ENCODE measurements at regions not wholly inside any gene's neighbourhood (a gene's known extent, or its start where the extent isn't known, plus 50 kb on each side); places are given as distances from the start of the nearest gene placed in this dataset.

DNA sequence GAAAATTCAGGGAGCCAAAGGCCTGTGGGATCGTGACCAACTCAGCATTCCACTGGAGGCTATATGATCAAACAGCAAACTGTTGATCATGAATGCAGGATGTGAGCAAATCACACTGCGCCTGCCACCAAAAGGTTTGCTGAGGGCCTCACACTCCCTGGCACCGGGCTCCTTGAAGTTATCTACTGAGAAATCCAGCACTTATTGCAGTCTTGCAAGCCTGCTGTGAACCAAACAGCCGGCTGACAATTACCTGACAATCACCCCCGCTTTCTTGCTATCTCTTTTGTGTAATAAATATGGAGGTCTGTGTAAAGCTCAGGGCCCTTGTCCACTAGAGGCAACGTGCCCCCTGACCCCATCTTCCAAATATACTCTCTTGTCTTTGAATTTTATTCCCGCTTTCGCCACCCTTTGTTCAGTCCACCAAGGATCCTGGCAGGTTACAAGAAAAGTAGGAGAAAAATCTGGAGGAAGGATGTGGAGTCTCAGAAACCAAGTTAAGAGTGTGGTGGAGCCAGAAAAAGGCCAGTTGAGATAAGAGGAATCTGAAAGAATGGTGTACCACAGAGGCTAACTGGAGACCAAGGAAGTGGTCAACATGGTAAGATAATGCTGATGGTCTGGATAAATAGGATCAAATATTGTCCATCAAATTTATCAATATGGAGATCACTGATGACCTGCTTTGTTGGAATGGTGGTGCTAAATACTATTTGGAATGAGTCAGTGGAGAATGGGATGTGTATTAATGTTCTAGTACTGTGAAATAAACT, 229.2 kb downstream of the ALX1 start:
- DNase-seq (ENCODE audit: low read depth) = no peak

DNA sequence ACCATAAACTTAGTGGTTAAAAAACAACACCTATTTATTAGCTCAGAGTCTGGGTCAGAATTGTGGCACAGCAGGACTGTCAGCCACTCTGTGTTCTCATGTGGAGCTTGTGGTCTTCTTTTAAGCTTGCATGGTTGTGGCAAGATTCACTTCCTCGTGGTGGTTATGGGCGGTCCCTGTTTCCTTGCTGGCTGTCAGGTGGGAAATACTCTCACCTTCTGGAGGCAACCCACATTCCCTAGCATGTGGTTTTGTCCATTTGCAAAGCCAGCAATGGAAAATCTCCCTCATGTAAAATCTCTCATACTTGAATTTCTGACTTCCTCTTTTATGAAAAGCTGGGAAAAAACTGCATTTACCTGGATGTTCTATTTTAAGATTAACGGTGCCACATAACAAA, 229.8 kb downstream of the ALX1 start:
- no peak for DNase-seq (ENCODE audit: low read depth)

DNA sequence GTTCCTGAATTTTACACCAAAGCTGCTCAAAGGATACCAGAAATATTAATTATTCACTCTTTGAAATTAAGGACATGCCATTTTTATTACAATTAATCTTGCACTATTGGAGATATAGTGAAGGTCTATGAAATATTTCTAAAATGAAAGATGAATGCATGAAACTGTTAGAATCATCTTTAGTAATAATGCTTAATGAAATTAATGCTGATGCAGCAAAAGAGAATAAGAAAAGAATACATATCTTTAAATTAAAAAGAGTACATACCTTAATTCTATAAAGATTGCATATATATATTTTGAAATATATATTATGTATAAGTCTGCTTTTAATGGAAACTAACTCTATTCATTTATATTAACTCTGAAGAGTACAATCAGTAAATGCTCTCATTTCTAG, 236.0 kb downstream of the ALX1 start:
- no peak for DNase-seq (ENCODE audit: low read depth)

DNA sequence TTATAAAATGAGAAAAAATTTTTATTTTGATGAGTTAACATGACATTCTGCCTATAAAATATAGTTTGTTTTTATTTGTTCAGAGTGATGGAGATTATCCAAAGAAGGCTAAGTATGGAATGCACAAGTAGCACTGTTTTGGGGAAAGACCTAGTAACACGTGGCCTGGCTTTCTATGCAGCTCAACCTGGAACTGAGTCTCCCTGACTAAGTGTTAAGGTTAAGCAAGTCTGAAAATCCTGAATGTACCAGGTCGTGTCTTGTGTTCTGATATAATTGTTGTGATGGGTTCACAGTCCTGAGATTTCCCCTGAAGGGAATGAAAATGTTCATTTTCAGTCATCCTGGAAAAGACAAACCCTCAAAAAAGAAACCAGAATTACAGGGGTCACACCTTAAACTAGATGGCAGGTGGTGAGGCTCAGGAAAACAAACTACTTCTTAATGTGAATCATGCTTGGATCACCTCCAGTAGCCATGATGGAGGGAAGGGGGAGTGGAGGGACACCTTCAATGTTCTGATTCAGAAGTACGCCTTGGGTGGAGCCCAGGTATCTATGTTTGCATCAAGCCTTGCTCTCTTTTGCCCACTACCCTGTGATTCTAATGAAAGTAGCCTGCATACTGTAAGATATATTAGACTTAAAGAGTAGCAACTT, 236.8 kb downstream of the ALX1 start:
- DNase-seq (ENCODE audit: low read depth) = no peak

DNA sequence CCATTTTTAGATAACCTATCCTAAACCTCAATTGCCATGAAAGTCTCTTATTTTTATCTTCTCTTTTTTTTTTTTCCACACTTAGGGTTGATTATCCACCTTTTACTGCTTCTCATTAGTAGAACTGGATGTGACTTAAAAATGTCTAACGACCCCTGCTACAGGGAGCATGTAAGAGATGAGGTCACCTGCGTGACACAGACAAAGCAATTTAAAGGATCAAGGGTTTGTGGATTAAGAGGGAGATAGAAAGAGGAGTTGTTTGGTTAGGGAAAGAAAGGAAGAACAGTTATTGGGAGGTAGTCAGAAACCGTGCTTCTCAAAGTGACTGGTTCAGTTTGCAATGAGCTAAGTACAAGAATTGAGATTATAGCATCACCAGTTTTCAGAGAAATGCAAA, 239.1 kb downstream of the ALX1 start:
- no peak for DNase-seq (ENCODE audit: low read depth)

DNA sequence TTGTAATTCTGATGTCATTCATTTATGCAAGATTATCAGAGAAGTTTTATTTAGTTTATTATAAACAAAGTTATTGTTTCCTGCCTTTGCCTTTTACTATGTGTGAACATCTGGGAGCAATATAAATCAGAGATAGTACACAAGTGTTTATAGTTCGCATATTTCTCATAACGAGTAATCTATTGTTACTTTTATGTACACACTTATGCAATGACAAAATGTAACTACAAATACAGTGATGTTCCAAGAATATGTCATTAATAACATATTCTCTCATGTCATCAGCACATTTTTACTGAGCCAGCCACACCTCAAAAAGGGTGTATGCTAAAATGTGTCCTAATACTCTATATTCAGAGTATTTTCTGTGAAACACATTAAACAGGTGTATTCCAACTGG, 243.2 kb downstream of the ALX1 start:
- no peak for DNase-seq (ENCODE audit: low read depth)

DNA sequence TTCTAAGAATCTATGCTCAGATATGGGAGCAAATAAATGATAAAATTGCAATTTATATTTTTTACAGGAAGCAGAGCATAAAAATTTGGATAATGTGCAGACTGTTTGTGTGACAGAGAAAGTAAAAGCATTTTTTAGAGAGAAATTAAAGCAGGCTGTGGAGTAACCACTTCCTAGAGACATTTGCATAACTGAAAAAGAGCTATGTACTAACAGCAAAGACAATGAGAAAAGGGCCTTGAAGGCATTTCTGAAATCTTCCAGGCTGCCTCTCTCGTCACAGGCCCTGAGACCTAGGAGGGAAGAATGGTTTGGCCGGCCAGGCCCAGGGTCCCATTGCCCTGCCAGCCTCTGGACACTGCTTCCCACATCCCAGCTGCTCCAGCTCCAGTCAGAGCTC, 247.2 kb downstream of the ALX1 start:
- DNase-seq (ENCODE audit: low read depth) = no peak

DNA sequence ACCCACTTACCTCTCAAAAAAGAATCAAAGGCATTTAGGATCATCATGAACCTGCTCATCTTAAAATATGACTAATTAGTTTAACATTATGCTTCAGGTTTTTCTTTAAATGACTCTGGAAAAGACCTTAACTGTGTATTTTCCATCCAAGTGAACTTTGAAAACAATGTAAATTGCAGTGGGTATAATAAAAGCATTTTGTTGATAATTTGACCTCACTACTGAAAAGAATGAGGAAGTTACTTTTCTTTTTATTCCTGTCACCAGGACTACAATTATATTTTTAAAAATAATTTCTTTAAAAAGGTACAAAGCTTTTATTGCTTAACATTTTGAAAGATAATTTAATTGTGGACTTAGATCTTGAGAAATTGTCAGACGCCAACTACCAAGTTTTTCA, 249.9 kb downstream of the ALX1 start:
- DNase-seq (ENCODE audit: low read depth) = no peak

DNA sequence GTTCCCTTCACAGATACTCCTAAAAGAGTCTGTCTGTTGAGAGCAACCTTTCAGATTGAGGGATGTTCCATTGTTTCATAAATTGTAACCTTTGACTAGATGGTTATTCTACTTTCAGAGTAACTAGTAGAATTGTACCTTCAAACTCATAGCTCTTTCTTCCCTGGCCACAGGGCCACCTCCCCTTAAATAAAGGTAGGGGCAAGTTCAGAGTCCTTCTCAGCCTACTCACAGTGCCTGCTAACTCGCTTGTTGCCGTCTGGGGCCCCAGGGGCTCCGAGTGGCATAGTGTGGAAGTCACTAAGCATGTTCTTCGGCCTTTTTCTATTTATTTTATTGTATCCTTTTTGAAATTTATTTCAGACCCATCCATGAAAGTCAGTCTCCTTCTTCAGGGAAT, 250.4 kb downstream of the ALX1 start:
- no peak for DNase-seq (ENCODE audit: low read depth)

DNA sequence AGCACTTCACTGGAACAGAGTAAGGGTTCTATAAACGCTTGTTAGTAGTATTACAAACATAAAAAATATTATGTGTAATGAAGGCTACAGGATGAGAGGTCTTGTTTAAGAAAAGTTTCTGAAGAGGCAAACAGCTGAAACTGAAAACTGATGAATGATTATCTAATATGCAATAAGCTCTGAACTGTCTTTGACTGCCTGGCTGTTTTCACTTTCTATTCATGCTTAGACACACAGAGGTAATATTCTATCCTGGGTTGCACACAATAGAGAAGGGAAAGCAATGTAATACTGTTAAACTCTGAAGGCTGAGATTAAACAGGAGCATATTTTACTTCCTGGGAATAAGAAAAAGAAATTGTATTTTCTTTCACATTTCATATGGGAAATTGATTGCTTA, 251.3 kb downstream of the ALX1 start:
- DNase-seq (ENCODE audit: low read depth) = no peak

DNA sequence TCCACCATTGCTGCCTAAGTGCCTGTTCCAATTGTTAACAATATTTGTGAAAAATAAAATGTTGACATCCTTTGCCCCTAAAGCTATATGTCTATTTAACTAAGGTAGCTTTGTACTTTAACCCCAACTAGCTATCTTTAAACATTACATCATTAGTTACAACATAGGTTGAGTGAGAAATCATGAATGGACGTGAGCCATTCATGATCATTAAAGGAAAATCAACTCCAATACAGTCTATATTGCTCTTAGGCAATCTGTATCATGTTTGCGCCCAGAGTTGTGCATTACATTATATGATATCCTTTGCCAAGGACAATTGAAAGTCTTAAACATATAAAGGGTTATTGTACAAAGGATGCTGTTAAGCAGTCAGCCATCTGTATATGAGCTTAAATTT, 269.6 kb downstream of the ALX1 start:
- no peak for DNase-seq (ENCODE audit: low read depth)

DNA sequence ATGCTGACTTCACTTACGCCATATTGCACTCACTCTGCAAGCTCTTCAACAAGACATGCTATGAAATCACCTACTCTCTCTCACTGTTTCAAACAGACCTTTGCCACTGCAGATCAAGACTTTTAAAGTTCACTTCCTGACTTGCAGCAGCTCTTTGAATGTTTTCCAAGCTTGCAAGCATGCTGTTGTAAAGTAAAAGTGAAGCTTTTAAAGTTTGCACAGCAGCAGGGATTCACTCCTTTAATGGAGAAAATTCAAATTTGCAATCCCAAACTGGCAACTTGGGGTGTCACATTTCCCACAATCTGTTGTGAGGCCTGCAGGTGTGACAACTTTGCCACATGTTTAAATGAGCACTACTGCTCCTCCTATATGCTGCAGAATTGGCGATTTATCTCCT, 270.9 kb downstream of the ALX1 start:
- DNase-seq (ENCODE audit: low read depth) = no peak

DNA sequence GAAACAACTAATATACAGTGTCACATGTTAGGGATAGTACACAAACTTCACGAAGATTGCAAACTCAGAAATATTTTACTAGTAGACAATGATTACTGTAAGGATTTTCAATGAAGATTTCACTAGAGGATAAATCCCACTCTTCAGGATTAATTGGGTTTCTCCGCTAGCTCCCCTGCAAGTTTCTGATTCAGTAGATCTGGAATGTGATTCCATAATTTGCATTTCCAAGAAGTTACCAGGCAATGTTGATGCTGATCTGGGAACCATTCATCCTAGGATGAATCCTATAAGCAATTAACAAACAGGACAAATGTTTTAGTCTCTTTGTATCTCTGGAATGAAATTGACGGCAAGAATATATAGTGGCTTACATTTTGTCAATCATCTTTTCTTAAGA, 272.4 kb downstream of the ALX1 start:
- no peak for DNase-seq (ENCODE audit: low read depth)

DNA sequence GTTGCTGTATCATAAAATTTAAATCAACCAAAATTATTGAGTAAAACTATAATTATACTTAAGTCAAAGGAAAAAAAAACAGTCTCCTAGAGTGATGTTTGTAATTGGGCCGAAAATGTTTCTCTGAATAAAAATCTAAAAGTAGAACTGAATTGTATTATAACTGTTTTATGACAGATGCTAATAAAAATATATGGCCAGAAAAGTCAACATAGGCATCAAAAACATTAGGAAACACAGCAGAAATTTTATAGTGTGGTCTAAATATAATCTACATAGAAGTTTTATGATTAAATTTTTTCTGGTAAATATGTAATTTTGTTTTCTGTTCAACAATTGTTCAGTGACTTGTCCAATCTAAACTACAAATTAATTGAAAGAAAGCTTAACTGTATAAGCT, 277.8 kb downstream of the ALX1 start:
- no peak for DNase-seq (ENCODE audit: low read depth)

DNA sequence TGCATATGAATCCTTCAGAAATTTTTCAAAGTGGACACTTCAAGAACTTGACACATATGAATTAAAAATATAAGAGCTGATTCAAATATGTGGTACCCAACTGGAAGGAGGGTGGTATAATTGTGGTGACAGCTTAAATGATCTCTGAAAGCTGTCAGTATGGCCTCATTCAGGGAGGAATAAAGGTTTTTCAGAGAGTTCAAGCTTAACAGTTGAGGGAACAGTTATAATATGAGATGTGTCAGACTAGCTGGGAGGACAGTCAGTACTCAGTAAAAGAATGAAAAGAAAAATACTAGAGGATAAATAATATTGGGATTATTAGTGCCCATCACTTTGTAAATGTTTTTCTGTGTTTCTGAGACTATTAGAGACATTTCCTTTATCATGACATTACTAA, 277.5 kb downstream of the RASSF9 start:
- DNase-seq (ENCODE audit: low read depth) = no peak

DNA sequence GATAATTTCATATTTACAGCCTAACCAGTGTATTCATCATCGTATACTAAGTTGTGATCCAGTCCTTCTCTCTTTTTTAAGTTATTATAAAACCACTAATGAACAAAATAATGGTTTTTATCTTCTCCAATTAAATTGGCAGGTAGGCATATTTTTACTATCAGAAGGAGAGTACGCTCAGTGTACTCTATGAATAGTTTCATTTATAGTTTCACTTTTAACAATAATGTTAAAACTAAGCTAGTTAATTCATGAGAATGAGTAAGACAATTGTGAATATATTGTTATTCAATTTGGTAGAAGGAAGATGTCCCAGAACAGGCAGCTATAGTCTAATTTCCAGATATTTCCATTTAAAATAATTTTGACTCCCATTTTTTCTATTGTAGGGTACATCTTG, 277.1 kb downstream of the RASSF9 start:
- DNase-seq (ENCODE audit: low read depth) = no peak

DNA sequence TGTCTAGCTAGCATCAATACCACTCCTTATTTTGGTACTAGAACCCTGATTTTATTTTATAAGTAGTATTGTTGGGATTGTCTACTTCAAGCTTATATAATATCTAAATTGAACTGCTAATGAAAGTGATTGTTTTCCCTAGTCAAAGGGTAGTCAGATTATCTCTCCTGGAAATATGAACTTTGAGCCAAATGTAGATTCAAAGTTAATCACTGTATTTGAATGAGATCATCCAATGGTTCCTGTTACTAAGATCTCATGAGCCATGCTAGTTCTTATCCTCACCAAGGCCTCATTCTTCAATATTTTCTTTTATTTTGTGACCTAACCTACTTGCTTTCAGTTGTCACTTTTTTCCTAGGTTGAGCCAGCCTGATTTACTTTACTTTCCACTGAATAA, 276.7 kb downstream of the RASSF9 start:
- DNase-seq (ENCODE audit: low read depth) = no peak

DNA sequence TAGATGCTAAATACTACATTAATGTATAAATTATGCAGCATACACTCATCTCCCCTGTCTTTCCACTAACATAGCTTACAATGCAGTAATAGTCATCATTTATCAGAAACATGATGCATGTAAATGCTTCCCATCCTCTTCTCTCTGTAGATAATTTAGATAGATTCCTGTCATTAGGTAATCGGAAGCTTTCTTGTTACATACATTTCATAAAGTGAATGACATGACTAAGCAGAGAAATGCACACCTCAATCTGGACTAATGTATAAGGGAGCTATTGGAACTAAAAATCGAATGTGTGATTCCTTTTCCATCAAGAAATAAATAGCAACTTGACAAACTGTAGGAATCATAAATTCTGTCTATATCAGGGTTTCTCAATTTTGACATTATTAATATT, 273.4 kb downstream of the RASSF9 start:
- no peak for DNase-seq (ENCODE audit: low read depth)

DNA sequence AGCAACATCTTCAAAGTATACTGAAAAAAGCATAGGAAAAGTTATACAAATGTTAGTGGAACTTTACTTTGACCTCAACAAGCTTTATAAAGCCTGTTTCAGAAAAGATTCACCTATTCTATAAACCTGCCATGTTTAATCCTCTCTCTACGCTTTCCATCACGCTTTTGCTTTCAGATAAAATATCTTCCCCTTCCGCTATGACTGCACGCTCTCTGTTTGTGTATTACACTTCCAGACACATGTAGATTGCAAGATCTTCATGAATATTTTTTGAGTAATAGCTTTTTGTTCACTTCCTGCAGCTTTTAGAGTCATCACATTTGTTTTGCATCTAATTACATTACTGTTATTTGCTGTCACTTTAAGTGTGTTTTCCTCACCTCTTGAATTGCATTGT, 271.4 kb downstream of the RASSF9 start:
- no peak for DNase-seq (ENCODE audit: low read depth)

DNA sequence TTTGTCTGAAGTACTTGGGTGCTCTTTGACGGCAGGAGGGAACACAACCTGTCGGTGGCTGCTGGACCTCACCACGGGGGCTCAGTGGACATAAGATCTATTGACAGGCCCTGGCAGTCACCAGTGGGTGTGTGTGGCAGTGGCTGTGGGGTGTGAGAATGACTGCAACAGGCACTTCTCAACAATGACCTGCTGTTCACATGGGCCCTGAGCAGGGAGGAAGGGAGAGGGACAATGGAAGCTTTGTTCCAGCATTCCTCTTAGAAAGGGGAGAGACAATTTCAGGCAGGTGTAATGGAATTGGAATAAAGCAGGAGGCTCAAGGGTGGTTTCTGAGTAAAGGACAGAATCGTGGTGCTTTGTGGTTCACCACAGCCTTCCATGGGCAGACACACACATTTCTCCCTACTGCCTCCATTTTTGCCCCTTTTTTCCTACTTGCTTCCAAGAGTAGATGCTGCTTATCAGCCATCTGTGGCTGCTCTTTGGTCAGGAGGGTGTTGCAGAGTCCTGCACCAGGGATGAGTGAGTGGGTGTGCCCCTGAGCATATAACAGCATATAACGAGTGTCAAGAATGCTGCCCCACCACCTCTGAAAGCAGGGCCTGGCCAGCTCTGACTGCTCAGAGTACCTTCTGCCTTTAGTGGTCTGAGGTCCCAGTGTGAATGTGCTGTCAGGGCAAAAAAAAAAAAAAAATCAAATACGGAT, 267.7 kb downstream of the RASSF9 start:
- DNase-seq (ENCODE audit: low read depth) = no peak

DNA sequence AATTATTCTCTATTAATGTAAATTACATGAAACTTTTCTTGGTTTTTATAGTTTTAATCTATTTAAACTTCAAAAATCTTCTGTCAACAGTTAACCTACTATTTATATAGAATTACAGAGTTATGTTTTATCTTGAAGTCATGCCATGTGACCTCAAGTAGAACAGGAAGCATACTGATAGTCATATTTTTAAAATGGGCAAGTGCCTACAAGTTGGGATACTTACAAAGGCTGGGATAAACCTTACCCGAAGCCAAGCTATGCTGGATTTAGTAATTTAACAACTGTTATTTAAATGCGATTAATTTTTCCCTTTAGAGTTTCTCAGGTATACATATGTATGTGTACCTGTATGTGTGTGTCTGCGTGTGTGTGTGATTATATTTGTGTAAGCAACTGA, 266.9 kb downstream of the RASSF9 start:
- DNase-seq (ENCODE audit: low read depth) = no peak

DNA sequence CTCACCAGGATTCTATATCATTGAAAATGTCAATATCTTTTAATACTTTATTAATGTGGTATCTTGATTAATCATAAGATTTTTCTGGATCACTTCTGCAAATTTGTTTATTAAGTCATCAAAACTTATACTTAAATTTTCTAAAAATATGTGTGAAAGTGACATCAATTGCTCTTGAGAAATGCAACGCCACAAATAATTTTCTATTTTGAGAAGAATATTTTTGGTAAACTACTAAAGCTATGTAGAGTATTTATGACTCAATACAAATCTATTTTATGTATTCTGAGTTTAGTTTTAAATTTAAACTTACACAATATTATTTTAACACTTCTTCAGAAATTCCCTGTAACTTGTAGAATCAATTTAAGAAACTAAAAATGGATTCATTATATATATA, 263.3 kb downstream of the RASSF9 start:
- no peak for DNase-seq (ENCODE audit: low read depth)

DNA sequence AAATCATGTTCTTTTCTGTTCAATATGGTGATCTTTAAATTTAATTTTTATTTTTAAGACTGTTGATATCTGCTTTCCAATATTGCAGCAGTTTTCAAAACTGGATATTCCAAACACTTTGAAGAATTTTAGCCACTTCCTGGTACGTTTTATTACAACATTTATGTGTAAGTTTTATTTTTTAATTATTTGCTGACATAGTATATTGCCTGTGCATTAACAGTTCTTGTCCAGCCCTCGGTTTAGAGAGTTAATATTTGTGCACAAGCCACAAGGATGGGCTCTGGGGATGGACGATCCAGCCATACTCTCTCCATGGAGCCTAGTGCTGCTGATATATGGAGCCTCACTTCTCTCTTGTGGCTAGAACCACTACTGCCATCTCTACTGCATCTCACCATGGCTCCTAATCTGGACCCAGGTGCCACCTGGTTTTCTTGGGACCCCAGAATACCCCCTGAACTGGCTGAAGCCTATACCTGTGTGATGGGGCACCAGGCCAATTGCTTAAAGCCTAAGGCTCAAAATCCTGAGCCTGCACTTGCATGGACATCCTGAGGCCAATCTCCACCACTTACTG, 262.5 kb downstream of the RASSF9 start:
- DNase-seq (ENCODE audit: low read depth) = no peak

Data from RPMI7951 (cell line).